ENCODE measurements at regions not wholly inside any gene's neighbourhood (a gene's known extent, or its start where the extent isn't known, plus 50 kb on each side); places are given as distances from the start of the nearest gene placed in this dataset.
"Not testable (repeated sequence)": the region's sequence is repeated elsewhere in the genome, so short reads cannot be mapped to it uniquely, and the experiment has no call there.

- DNase-seq, result no peak
These were observed 746.6 kb downstream of the SLITRK5 start for GRCh38 chr13:88417801-88418200.

- DNase-seq, result no peak
These were observed 753.3 kb downstream of the SLITRK5 start for GRCh38 chr13:88424463-88424862.

DNA sequence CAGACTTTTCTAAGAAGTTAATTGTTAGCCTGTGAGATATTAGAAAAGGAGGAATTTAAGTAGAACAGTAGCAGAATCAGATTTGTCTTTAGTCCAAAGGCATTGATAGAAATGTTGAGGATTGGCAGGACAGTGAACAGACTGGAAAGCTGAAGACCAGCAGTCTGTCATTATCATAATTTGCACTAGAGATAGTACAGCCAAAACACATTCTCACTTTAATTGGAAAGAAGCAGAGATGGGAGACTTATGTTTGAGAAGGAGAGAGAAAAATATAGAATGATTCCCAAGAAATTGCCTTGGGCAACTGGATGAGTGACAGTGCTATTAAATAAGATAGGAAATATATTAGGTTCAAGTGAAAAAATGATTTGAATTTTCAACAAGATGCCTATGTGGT lies 755.5 kb downstream of the SLITRK5 start:
- DNase-seq, result no peak

- no peak for DNase-seq
These were observed 758.7 kb downstream of the SLITRK5 start for GRCh38 chr13:88429862-88430261.

DNA sequence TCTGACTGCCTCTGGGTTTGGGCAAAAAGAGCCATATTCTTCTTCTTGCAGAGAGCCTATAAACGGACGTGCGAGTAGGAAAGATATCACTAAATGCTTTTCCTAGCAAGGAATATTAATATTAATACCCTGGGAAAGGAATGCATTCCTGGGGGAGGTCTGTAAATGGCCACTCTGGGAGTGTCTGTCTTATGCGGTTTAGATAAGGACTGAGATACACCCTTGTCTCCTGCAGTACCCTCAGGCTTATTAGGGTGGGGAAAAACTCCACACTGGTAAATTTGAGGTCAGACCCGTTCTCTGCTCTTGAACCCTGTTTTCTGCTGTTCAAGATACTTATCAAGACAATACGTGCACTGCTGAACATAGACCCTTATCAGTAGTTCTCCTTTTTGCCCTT lies 763.8 kb downstream of the SLITRK5 start:
- no peak for DNase-seq

GRCh38 chr13:88436974-88437373 lies 765.8 kb downstream of the SLITRK5 start:
- DNase-seq, result no peak

DNA sequence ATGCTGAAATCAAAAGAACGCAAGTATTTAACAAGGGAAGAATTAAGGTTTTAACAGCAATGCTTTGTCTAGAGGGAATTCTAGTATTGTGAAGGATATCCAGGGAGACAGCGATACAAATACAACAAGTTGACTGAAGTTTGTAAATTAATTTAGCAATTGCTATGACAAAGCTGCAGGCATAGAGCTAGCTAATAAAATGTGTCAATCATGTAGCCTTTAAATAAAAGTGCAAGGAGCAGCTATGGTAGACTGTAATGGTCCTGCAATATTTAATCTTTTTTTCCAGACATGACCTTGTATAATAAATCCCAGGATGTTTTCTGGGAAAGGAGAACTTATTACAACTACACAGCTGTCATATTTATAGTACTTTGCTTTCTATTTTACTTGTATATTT lies 779.3 kb downstream of the SLITRK5 start:
- DNase-seq, result peak in 1 of 3 donors; percentile 18

GRCh38 chr13:88456151-88456550 lies 785.0 kb downstream of the SLITRK5 start:
- DNase-seq, result peak in 1 of 3 donors; percentile 26

GRCh38 chr13:88459331-88459730 lies 788.2 kb downstream of the SLITRK5 start:
- peak in 2 of 3 donors; percentile 21 to 39 for DNase-seq

GRCh38 chr13:88461272-88462009 lies 790.3 kb downstream of the SLITRK5 start:
- no peak for DNase-seq

DNA sequence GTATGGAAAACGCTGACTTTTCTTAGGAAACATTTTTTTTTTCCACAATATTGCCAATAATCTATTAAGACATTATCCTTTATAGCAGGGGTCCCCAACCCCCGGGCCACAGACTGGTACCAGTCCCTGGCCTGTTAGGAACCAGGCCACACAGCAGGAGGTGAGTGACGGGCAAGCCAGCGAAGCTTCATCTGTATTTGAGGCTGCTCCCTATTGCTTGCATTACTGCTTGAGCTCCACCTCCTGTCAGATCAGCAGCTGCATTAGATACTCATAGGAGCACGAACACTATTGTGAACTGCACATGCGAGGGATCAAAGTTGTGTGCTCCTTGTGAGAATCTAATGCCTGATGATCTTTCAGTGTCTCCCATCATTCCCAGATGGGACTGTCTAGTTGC lies 793.7 kb downstream of the SLITRK5 start:
- no peak for DNase-seq

GRCh38 chr13:88472316-88472715 lies 801.1 kb downstream of the SLITRK5 start:
- no peak for DNase-seq

GRCh38 chr13:88483202-88483601 lies 812.0 kb downstream of the SLITRK5 start:
- DNase-seq, result no peak

DNA sequence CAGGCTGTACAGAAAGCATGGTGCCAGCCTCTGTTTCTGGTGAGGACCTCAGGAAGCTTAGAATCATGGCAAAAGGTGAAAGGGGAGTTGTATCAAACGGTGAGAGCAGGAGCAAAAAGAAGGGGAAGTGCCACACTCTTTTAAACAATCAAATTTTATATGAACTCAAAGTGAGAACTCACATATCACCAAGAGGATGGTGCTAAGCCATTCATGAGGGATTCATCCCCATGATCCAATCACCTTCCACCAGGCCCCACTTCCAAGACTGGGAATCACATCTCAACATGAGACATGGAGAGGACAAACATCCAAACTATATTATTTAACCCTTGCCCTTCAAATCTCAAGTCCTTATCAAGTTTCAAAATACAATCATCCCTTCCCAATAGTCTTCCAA lies 836.7 kb downstream of the SLITRK5 start:
- no peak for DNase-seq

- DNase-seq, result not testable (repeated sequence)
These were observed 841.8 kb downstream of the SLITRK5 start for GRCh38 chr13:88512993-88513392.

- peak; percentile 9 to 46 (median 21) for DNase-seq
These were observed 855.1 kb downstream of the SLITRK5 start for GRCh38 chr13:88526186-88526852.

DNA sequence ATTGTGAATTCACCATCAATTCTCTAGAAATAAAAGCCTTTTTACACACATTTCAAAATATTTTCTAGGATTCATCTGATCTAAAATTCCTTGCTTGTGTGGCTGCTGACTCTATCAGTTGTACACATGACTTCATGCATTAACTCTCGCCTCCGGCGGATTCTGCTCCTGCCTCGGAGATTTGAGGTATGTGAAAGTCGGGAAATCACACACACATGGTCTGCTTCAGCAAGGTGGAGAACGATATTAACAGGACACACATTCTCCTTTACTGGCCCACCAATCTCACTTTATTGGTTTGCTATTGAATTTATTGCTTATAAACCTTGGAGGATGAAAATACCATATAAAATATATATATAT lies 855.7 kb downstream of the SLITRK5 start:
- peak in 1 of 3 donors; percentile 1 for DNase-seq

DNA sequence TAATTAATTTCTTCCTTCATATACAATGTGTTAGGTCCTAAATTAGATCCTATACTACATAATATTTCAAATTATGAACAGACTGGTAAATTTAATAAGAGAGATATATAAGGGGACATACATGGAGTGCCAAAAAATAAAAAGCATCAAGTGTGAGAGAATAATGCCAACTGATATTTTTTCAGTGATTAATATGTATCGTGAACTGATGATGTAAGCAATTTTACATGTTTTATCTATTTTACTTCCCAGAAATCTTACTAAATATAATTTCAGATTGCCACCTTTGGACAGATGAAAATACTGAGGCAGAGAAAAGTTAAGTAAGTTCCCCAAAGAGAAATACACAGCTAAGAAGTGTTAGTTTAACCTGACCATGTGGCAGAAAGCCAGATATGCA lies 870.8 kb downstream of the SLITRK5 start:
- no peak for DNase-seq

DNA sequence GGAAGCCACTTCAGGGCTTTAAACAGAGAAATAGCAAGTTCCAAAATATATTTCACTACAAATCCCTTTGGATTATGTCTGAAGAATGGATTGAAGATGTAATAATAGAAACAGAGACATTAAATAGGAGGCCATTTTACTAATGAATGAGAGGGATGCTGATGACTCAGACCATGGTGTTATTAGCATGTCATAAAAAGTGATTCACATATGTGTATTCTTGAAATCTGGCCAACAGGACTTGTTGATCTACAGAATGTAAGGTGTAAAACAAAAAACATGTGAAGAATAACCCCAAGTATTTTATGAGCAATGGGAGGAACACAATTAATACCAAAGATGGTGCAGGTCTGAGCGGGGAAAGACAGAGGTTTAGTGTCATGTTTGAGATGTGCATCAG lies 873.7 kb downstream of the SLITRK5 start:
- DNase-seq, result no peak

DNA sequence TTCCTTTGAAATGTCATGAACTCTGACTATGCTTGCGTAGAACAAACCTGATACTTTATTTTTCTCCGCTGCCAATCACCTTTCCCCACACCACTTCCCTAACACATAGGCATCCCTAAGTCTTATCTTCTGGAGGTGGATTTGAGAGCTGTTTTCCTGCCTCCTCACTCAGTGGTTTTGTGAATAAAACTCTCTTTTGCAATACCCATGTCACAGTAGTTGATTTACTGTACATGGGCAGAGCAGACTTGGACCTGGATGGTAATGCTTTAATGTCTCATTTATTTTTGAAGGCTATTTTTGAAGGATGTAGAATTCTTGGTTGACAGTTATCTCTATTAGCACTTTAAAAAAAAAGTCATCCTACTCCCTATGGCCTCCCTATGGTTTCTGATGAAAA lies 881.8 kb downstream of the SLITRK5 start:
- no peak for DNase-seq

DNA sequence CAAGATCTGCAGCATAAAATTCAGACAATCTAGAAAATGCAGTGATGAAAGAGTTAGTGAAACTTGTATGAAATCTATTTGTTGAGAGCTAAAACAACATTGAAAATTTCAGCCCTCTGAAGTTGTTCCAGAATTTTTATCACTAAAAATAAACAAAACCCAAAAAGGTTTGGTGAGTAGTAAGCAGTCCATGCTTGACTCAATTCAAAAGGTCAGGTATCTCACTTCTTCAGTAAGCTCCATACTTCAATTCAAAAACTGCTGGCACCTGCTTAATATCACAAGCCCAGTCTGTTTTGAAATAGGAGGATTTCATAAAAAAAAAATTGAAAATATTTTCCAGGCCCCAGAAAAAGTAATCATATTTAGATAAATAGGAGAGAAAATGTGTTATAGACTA lies 894.4 kb downstream of the SLITRK5 start:
- no peak for DNase-seq

GRCh38 chr13:88585861-88586260 lies 914.7 kb downstream of the SLITRK5 start:
- no peak for DNase-seq

DNA sequence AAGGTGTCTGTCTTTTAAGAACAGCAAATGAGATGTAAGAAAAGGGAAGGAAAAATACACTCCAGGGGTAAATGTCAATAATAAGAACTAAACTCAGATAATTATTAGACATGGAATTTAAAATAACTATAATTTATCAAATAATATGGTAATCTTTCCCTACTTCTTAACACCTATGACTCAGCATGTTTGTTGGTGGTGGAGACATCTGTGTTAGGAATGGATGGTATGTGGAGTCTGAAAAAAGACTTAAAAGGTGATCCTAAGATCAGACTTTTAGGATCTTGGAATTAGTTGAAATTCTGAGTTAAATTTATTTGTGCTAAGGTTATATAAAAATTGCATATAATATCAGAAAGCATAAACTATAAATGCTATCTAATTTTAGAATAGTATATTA lies 915.1 kb downstream of the SLITRK5 start:
- DNase-seq, result no peak

DNA sequence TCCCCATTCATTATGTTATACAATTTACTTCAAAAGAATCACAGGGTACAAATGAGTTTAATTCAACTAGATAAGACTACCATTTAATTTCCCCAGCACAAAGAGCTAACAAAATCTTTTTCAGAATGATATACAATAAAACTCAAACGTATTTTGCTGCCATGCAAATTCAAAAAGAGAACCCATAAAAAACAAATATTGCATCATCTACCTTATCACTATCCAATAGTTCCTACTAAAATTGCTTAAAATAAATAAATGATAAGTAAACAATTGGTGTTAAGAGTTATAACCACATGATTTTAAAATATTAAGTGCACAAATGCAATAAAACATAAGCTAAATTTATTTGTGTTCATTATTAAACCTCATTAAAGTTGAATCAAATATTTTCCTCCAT lies 919.4 kb downstream of the SLITRK5 start:
- DNase-seq, result no peak
